Hippocampal formation (tissue), 2 donors: ENCODE measurements at regions not wholly inside any gene's neighbourhood (a gene's known extent, or its start where the extent isn't known, plus 50 kb on each side); places are given as distances from the start of the nearest gene placed in this dataset.
"Not testable (repeated sequence)": the region's sequence is repeated elsewhere in the genome, so short reads cannot be mapped to it uniquely, and the experiment has no call there.

Experiments
- DNase-seq, 2 donors: peaks; one replicate each; lab custom pipeline; 2025; lab: John Stamatoyannopoulos, UW

DNA sequence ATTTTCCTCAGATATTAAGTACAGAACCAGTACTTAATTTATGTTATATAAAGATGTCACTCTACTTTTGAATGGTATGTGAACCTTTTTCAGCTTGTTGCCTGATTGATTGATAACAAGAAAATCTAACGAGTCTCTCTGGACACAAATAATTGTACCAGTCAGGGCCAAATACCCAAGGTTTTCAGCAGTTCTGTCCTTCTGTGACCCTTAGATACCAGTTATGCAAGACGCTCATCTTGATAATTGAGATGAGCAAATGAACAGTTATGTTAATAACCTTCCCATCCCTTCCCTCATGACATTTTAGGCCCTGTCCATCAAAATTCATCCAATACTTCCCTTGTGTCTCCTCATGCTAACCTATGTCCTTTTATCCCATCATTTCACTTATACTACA lies 185.9 kb upstream of the G2E3 start:
- DNase-seq = no peak

GRCh38 chr14:30373526-30373925 lies 185.4 kb upstream of the G2E3 start:
- no peak for DNase-seq

DNA sequence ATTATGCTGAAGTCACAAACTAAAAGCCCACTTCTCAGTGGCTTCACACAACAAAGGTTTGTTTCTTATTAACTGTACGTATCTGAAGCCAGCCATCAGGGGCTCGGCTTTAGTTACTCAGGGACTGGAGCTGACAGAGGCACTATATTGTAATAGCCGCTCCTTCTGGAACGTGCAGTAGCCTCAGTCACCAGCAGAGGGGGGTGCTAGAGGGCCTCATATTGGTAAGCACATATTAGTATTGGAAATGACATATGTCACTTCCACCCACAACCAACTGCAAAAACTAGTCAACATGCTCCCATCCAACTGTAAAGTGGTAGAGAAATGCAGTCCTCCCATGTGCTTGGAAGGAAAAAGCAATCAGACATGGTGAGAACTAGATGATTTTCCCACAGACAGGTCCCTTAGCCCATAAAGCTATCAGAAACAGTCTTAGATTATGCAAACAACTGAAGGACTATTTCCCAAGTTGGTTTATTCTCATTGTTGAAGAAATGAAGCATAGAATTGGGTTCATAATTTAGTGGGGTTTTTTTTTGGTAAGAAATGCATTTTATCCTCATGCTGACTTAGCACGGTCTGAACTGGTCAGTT lies 183.6 kb upstream of the G2E3 start:
- DNase-seq = peak; percentile 11 to 52

GRCh38 chr14:30381861-30382480 lies 177.0 kb upstream of the G2E3 start:
- peak in 1 of 2 donors; percentile 28 for DNase-seq

DNA sequence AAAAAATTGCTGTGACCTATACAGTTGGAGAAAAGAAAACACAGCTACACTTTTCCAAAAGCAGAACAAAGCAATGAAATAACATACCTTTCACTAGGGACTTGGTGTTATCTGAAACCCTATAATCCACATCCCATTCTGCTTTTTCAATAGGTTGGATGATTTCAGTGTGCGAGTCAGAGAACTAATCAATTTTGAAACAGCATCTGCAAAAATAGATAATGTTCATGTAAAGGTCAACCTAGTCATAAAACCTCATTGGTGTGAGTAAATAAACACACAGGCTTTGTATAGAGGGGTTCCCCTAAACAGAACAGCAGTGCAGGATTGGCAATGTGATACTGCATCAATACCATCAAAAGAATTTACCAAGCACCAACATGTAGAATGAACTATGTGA lies 173.0 kb upstream of the G2E3 start:
- DNase-seq = no peak

GRCh38 chr14:30387871-30388270 lies 171.1 kb upstream of the G2E3 start:
- DNase-seq = no peak

DNA sequence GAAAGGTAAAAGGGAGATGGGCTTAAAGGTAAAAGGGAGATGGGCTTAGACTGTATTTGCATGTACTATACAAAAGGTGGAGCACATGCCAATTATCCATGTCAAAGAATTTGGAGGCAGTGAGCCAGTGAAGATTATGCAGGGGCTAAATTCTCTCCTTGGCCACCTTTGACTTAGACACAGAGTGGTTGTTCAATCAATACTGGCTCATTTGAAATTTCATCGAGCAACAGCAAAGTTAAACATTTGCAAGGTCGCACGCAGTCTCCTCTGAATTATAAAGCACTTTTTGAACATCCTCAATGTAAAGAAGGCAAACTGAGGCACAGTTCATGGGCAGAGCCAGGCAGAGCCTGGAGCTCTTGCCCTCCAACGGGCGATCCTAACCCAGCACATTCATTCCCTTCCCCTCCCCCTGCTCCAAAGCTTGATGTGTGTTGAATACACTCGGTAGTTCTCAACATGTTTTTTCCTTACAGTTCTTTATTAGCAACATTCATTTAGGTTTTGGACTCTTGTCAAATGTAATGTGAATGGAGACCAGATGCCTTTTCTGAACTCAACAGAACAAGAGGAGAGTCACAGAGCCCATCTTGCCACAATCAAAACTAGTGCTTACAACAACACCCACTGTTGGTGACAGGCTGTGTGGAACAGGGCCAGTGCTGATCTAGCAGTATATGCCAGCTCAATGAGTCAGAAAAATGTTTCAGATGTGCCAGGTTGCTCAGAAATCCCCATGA lies 169.7 kb upstream of the G2E3 start:
- DNase-seq = peak; percentile 21 to 50

GRCh38 chr14:30389877-30390385 lies 169.0 kb upstream of the G2E3 start:
- no peak for DNase-seq

GRCh38 chr14:30395065-30395464 lies 163.9 kb upstream of the G2E3 start:
- DNase-seq = no peak

- DNase-seq = no peak
Measured at GRCh38 chr14:30402846-30403245, 156.1 kb upstream of the G2E3 start.

GRCh38 chr14:30403791-30404190 lies 155.2 kb upstream of the G2E3 start:
- no peak for DNase-seq

DNA sequence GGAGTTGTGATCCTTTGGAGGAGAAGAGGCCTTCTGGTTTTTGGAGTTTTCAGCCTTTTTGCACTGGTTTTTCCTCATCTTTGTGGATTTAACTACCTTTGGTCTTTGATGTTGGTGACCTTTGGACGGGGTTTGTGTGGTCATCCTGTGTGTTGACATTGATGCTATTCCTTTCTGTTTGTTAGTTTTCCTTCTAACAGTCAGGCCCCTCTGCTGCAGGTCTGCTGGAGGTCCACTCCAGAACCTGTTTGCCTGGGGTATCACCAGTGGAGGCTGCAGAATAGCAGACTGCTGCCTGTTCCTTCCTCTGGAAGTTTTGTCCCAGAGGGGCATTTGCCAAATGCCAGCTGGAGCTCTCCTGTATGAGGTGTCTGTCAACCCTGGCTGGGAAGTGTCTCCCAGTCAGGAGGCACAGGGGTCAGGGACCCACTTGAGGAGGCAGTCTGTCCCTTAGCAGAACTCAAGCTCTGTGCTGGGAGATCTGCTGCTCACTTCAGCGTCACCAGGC lies 149.4 kb upstream of the G2E3 start:
- DNase-seq = not testable (repeated sequence)

DNA sequence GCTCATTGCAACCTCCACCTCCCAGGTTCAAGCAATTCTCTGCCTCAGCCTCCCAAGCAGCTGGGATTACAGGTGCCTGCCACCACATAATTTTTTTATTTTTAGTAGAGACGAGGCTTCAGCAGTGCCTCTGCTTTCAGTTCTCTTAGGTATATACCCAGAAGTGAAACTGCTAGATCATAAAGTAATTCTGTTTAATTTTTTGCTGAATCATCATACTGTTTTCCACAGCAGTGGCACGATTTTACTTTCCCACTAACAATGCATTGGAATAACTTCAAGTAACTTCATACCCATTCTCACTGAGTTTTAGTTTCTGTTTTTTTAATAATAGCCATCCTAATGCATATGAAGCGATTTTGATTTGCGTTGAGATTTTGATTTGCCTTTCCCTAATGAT lies 148.0 kb upstream of the G2E3 start:
- DNase-seq = no peak

GRCh38 chr14:30413184-30413583 lies 145.8 kb upstream of the G2E3 start:
- not testable (repeated sequence) for DNase-seq

DNA sequence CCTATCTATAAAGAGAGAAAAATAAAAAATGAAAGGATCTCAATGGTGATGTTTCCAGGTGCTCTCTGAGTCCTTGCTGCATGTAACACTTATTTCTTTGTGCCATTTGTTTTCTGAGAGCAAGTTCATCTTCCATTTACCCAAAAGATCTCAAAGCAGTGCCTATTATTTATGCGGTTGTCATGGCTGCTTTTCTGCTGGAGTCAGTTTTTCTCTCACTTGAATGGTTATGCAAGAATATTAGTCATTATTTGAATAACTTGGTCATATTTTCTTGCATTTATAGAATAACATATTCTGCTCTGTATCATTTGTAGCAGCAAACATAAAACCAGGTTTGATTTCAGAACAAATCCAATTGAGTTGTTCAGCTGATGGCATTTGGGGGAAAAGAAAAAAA lies 141.8 kb upstream of the G2E3 start:
- DNase-seq = no peak

DNA sequence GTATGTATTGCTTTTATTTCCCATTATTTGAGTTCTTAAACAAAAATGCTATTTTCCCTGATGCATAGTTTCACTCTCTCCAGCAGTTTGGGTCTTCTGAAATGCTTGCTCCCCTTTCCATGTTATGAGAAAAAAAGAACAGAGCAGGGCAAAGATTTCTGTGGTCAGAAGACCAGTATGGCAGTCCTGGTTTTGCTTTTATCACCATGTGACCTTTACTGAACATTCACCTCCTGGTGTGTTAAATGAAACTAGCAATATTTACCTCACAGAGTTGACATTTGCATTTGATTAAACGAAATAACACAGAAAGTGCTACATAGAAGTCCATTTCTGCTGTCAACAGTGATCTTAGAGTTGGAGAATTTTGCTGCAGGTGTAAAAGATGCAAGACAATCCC lies 141.0 kb upstream of the G2E3 start:
- DNase-seq = no peak

- DNase-seq = no peak
Measured at GRCh38 chr14:30419037-30419436, 139.9 kb upstream of the G2E3 start.

DNA sequence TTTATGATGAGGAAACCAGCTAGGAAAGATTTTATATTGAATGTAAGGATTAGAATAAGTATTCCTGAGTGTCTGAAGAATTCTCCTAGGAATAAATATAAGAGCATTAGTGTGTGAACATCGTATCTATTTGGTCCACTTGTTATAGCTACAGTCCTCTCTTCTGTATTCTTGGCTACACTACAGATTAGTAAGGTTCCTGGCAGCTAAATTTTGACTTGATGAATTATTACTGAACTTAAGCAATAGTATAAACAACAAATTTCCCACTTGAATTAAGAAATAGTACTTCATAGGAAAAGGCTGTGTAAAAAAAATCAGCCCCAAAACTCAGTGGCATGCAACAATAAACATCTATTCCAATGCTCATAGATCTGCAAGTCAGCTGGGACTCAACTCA lies 138.4 kb upstream of the G2E3 start:
- DNase-seq = no peak

DNA sequence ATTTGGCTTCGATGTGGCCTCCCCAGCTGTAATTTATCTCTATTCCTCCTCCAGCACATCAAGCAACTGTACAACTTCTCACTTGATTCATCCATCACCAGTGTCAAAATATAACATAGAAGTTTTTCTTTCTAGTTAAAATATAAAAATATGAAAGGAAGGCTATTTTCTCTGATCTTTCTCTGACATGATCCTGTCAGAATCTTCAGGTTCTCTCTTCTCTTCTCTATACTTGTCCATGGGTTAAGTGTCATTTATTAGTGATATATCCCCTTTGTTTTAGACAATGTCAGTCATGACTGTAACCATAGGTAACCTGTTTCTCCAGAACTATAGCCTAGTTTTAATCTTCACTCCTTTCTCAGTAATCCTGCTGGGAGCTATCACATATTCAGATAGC lies 132.5 kb upstream of the G2E3 start:
- no peak for DNase-seq

DNA sequence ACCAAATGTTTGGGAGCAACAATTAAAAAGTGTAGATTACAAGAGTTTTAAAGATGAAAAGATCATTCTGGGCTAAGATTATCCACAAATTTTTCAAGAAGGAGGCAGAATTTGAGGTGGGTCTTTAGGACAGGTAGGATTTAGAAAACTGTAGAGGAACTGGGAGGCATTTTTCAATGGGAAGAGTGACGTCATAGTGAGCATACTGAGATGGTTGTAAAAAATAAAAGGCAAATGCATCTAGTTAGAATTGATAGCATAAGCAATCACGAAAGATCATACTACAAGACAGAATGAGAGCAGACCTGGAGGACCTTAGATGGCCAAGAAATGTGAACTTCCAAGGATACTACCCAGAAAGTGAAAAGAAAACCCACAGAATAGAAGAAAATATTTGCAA lies 131.6 kb upstream of the G2E3 start:
- DNase-seq = no peak

DNA sequence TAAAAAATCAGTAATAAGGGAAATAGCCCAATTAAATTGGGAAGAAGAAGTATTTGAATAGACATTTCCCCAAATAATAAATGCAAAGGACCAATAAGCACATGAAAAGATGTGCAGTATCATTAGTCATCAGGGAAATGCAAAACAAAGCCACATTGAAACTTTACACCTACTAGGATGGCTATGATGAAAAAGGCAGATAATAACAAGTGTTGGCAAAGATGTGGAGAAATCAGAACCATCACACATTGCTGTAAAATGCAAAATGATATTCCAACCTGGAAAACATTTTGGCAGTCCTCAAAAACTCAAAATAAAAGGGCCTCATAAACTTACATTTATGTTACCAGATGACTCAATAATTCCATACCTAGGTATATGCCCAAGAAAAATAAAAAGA lies 131.1 kb upstream of the G2E3 start:
- no peak for DNase-seq

DNA sequence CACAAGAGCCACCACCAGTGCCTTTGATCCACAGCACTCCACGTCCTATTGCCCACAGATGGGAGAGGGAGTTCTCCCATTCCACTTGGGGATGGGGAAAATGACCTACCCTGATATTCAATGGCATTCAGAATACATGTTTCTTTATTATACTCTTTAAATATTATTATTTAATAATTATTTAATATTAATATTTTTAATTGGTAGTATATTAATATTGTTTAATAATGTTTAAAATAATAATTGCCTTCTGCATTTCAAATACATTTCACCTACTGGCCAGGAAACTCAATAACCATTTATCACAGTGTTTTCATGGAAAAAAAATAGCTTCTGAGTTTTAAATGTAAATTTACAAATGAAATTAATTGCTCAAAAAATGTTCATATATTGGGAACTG lies 127.4 kb upstream of the G2E3 start:
- no peak for DNase-seq

DNA sequence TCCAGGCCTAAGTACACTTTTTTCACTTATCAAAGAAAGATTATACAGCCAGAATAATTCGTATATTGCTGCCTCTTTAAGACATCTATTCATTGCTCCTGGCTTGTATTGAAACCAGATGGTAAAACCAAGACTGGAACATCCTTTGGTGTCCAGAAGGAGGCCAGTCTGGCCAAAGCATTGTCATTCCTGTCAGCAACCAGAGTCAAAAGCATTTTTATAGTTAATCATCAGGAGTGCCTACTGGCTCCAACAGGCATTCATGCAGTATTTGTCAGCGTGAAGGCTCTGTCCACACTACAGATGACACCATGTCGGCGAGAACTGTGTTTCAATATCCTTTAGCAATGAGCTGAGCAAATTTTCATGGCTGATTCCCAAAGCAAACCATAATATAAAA lies 118.0 kb upstream of the G2E3 start:
- DNase-seq = no peak
